GM19467 (cell line): ENCODE measurements at regions not wholly inside any gene's neighbourhood (a gene's known extent, or its start where the extent isn't known, plus 50 kb on each side); places are given as distances from the start of the nearest gene placed in this dataset.
A peak's percentile ranks its signal among the peaks of the same experiment; 100 is the strongest.
"Not testable (repeated sequence)": the region's sequence is repeated elsewhere in the genome, so short reads cannot be mapped to it uniquely, and the experiment has no call there.

Source experiments
- ATAC-seq: cut with Tn5 transposase; IDR thresholded peaks from one replicate; pipeline ENCODE4 v1.9.1; 2021; ENCODE audit warnings: mild to moderate bottlenecking, moderate library complexity; ENCODE audit not compliant: unreplicated experiment

DNA sequence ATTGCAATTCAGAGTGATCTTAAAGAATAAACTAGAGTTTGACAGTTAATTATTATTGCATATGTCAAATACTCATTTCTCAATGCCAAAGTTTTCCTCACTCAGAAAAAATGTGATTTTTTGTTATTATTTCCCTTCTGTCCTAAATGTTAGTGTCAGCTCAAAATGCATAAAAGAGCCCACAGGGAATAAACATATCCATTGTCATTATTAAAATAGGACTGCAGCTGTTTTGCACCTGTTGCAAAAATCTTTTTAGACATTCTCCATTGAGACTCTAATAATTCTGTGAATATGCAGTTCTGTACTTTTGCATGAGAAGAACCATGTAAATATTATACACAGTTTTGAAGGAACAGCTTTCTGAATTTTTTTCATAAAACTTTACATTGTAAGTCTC is 540.0 kb upstream of the SLC39A10 start:
- no peak for ATAC-seq

- no peak for ATAC-seq
Measured at GRCh38 chr2:195115738-195116137, 541.3 kb upstream of the SLC39A10 start.

DNA sequence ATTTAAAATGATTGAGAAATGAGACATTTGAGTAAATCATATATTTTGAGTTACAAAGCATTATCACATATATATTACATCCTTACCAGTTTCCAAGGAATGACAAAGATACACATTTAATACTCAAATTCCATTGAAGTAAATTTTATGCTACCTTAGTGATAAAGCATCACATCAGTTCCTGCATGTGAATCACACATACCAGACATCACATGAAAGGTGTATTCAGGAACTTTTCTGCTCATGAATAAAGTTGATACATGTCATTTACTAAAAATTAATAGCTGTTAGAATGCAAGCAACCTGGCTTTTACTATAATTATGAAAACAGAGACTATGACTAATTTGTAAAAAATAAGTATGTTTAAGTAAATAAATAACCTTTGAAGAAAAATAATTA is 548.8 kb upstream of the SLC39A10 start:
- ATAC-seq, result no peak

GRCh38 chr2:195106681-195107380 is 550.2 kb upstream of the SLC39A10 start:
- ATAC-seq, result no peak

GRCh38 chr2:195105581-195105980 is 551.4 kb upstream of the SLC39A10 start:
- ATAC-seq, result no peak

GRCh38 chr2:195094330-195094729 is 562.7 kb upstream of the SLC39A10 start:
- no peak for ATAC-seq

GRCh38 chr2:195092341-195092740 is 564.7 kb upstream of the SLC39A10 start:
- ATAC-seq, result no peak

DNA sequence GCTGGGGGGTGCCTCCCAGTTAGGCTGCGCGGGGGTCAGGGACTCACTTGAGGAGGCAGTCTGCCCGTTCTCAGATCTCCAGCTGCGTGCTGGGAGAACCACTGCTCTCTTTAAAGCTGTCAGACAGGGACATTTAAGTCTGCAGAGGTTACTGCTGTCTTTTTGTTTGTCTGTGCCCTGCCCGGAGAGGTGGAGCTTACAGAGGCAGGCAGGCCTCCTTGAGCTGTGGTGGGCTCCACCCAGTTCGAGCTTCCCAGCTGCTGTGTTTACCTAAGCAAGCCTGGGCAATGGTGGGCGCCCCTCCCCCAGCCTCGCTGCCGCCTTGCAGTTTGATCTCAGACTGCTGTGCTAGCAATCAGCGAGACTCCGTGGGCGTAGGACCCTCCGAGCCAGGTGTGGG is 584.2 kb upstream of the SLC39A10 start:
- not testable (repeated sequence) for ATAC-seq

DNA sequence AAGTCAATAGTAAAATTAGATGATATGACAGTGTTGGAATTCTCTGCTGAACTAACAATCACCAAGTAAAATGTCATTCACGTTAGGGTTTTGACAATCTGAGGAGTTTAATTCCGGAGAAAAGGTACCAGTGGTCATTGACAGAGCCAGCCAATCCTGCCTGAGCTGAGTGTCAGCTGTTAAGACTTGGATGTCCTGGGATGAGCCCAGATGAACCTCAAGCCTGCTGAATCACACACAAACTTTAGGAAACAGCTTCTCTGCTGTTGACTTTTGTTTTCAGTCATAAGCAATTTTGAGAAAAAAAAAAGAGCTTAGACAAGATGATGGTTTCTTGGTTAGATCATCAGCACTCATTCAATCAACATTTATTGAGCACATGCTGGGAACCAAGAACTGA is 600.0 kb upstream of the SLC39A10 start:
- no peak for ATAC-seq

DNA sequence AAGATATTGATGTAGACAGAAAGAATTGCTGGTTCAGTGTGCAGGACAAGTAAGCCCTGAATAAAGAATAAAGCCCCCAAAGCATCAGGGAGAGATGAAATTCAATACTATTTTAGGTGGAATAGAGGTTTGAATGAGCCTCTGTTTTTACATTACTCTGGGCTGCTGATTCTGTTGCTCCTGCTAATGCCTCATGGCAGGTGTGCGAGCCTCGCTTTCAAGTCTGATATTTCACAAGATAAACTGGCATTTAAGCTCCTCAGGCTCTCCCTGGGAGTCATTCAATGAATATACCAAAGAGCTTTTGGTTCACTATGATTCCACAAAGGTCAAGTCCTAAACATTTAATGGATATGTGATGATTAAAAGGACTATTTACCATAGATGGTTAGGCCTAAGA is 601.0 kb upstream of the SLC39A10 start:
- ATAC-seq, result no peak

GRCh38 chr2:195051401-195051800 is 605.6 kb upstream of the SLC39A10 start:
- ATAC-seq, result no peak

GRCh38 chr2:195049372-195050031 is 607.5 kb upstream of the SLC39A10 start:
- peak; percentile 72 for ATAC-seq

DNA sequence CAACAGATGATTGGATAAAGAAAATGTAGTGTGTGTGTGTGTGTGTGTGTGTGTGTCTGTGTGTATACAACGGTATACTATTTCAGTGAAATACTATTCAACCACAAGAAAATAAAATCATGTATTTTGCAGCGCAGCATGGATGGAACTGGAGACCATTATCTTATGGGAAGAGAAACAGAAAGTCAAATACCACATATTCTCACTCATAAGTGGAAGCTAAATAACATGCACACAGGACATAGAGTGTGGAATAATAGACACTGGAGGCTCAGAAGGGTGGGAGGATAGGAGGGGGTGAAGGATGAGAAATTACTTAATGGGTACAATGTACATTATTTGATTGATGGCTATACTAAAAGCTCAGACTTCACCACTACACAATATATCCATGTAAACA is 609.1 kb upstream of the SLC39A10 start:
- no peak for ATAC-seq

- no peak for ATAC-seq
Measured at GRCh38 chr2:195044801-195045200, 612.2 kb upstream of the SLC39A10 start.

- ATAC-seq, result no peak
Measured at GRCh38 chr2:195038153-195038552, 618.9 kb upstream of the SLC39A10 start.

DNA sequence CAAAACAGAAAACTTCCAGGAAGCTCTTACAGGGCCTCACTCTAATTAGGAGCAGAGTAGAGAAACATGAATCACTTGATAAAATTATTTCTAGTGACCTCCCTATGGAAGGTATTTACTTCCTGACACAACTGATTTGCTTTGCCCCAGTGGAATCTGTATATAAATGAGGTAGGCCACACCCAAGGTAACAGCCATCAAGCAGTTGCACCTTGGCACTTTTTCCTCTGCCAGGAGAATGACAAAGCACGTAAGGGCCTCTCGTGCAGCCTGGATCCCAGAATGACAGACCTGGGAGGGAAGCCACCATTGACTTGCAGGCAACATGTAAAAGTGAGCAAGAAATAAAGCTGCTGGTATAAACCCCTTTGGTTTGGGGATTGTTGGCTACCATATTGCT is 620.0 kb upstream of the SLC39A10 start:
- no peak for ATAC-seq

GRCh38 chr2:195031411-195031810 is 625.6 kb upstream of the SLC39A10 start:
- ATAC-seq, result no peak

GRCh38 chr2:195029804-195030654 is 627.0 kb upstream of the SLC39A10 start:
- no peak for ATAC-seq

GRCh38 chr2:195027947-195028346 is 629.1 kb upstream of the SLC39A10 start:
- ATAC-seq, result no peak

DNA sequence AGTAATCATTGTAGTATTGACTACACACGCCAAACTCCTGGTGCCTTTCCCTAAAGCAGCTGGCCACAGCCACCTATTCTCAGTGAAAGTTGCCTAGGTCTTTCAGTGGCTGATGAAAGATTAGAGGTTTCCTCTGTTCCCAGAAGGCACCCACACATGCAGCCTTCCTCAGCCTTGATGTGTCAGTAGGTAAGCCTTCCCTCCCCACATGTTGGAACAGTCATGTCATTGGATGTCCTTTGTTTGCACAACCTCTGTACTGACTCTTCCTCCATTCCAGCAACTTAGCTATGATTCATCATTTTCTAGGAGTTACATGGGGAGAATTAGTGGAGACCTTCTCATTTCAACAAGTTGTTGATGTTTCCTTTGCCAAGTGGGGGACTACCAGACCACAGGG is 630.8 kb upstream of the SLC39A10 start:
- no peak for ATAC-seq

- peak; percentile 7 for ATAC-seq
Measured at GRCh38 chr2:195022508-195022830, 634.6 kb upstream of the SLC39A10 start.
